ENCODE measurements at regions not wholly inside any gene's neighbourhood (a gene's known extent, or its start where the extent isn't known, plus 50 kb on each side); places are given as distances from the start of the nearest gene placed in this dataset.

- no peak overlapping the region for H3K4me2 ChIP-seq (ENCODE audit: low read depth, low read length)
- H4K5ac ChIP-seq (ENCODE audit: low read depth, low read length), result no peak overlapping the region
- CTCF ChIA-PET, result no interaction called here
- H3K9ac ChIP-seq (ENCODE audit: low read depth, low read length), result no peak overlapping the region
- no peak overlapping the region for H2AFZ ChIP-seq (replicated peaks; ENCODE audit: low read length, poor library complexity)
- no peak overlapping the region for H3K14ac ChIP-seq (replicated peaks; ENCODE audit: low read depth, low read length)
- no peaks in the 10 kb centered on the region for H3K79me1 ChIP-seq (ENCODE audit: low read depth in 1 of 2, low read length in 2 of 2)
- no peaks in the 10 kb centered on the region for H4K20me1 ChIP-seq (ENCODE audit: insufficient read depth, low read length)
- ATAC-seq (ENCODE audit: low read depth) (no peak), DNase-seq (no peak)
- BruUV-seq (replicated peaks), result no TSS peak
- no peaks in the 10 kb centered on the region for H3K27me3 ChIP-seq (ENCODE audit: control insufficient read depth, insufficient read depth, low read length)
- no peak overlapping the region for H2BK20ac ChIP-seq (ENCODE audit: low read depth, low read length)
- no peaks in the 10 kb centered on the region for H3K9me1 ChIP-seq (ENCODE audit: insufficient read depth, low read length)
- no peak overlapping the region for H2BK120ac ChIP-seq (ENCODE audit: low read depth, low read length)
- H4K91ac ChIP-seq (ENCODE audit: insufficient read depth, low read depth, low read length), result no peak overlapping the region
- H3K9me3 ChIP-seq (ENCODE audit: control insufficient read depth, insufficient read depth, low read length), result peaks cover 34% of the 10 kb centered on the region
- H2BK15ac ChIP-seq (ENCODE audit: low read depth, low read length), result no peak overlapping the region
- no peak overlapping the region for H2AK9ac ChIP-seq (replicated peaks; ENCODE audit: low read depth, low read length, poor library complexity)
- no peak overlapping the region for H3K56ac ChIP-seq (ENCODE audit: extremely low read depth, insufficient read depth, low read length)
- H3K4ac ChIP-seq (ENCODE audit: low read depth, low read length), result no peak overlapping the region
- H2BK5ac ChIP-seq (ENCODE audit: low read depth, low read length, poor library complexity, severe bottlenecking), result no peak overlapping the region
- H3K23ac ChIP-seq (ENCODE audit: low read depth, low read length), result no peak overlapping the region
- no peaks in the 10 kb centered on the region for H3K4me1 ChIP-seq (ENCODE audit: control insufficient read depth, insufficient read depth, low read length)
- POLR2A ChIA-PET (ENCODE audit: unreplicated experiment), result no interaction called here
- H3K4me3 ChIP-seq (ENCODE audit: insufficient read depth, low read depth, low read length), result no peak overlapping the region
- H3K36me3 ChIP-seq (ENCODE audit: control insufficient read depth, insufficient read depth, low read length), result no peaks in the 10 kb centered on the region
- intact Hi-C loops (cut with micrococcal nuclease), result no loop called here
- no peak overlapping the region for H4K8ac ChIP-seq (ENCODE audit: low read depth in 2 of 2, low read length in 2 of 2)
- TF ChIP-seq MXI1 (IDR thresholded peaks at IDR 0.05; ENCODE audit: borderline replicate concordance, low read depth, low read length) (no peak), ELK1 (IDR thresholded peaks at IDR 0.05; ENCODE audit: borderline replicate concordance, low read depth, low read length) (no peak), FOS (IDR thresholded peaks at IDR 0.05; ENCODE audit: low read depth, low read length) (no peak), RAD21 (IDR thresholded peaks at IDR 0.05; ENCODE audit: low read length) (no peak)
- TF ChIP-seq, protein P1, sequence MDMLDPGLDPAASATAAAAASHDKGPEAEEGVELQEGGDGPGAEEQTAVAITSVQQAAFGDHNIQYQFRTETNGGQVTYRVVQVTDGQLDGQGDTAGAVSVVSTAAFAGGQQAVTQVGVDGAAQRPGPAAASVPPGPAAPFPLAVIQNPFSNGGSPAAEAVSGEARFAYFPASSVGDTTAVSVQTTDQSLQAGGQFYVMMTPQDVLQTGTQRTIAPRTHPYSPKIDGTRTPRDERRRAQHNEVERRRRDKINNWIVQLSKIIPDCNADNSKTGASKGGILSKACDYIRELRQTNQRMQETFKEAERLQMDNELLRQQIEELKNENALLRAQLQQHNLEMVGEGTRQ (IDR thresholded peaks at IDR 0.05; ENCODE audit: low read depth, low read length), result no peak
- dilution Hi-C loops (cut with HindIII; ENCODE audit: low sequenced_read_pairs, unreplicated experiment), result no loop called here
- H3K18ac ChIP-seq (ENCODE audit: low read depth, low read length), result no peak overlapping the region
- H3K27ac ChIP-seq (ENCODE audit: insufficient read depth, low read length), result no peak overlapping the region
- in situ Hi-C loops (cut with MboI; ENCODE audit: low sequenced_read_pairs), result no loop called here
- H2AK5ac ChIP-seq (ENCODE audit: low read depth, low read length), result no peak overlapping the region
Observed at GRCh38 chr1:2955652-2956051, 65.6 kb upstream of the ACTRT2 start.

Data from IMR-90 (cell line).